HEK293T (cell line): ENCODE measurements at regions not wholly inside any gene's neighbourhood (a gene's known extent, or its start where the extent isn't known, plus 50 kb on each side); places are given as distances from the start of the nearest gene placed in this dataset.

Experiments
- HDGF ChIP-seq: fragments of 450-650 bp; IDR thresholded peaks from 2 replicates; pipeline ENCODE4 v1.6.1; 2017; ENCODE audit warnings: antibody characterized with exemption, borderline replicate concordance
- SUZ12 ChIP-seq: fragments of 450-650 bp; IDR thresholded peaks from 2 replicates; pipeline ENCODE4 v1.6.1; 2016; ENCODE audit warnings: mild to moderate bottlenecking

GRCh38 chr5:161966564-161966963 lies 101.0 kb upstream of the GABRG2 start:
- TF ChIP-seq SUZ12 (no peak), HDGF (no peak)
